ENCODE measurements at regions not wholly inside any gene's neighbourhood (a gene's known extent, or its start where the extent isn't known, plus 50 kb on each side); places are given as distances from the start of the nearest gene placed in this dataset.

GRCh38 chr4:3657902-3658529 is 108.2 kb upstream of the ADRA2C start:
- intact Hi-C loops (cut with micrococcal nuclease): no loop called here
- Histone ChIP-seq H3K27ac (replicated peaks) (no peak overlapping the region), H3K9me3 (replicated peaks) (no peaks in the 10 kb centered on the region), H3K27me3 (ENCODE audit: low read depth) (peaks cover 94% of the 10 kb centered on the region), H3K4me3 (no peak overlapping the region), H3K36me3 (no peaks in the 10 kb centered on the region), H3K4me1 (no peaks in the 10 kb centered on the region)
- no peak for TF ChIP-seq CTCF (IDR thresholded peaks at IDR 0.05; ENCODE audit: borderline replicate concordance)
- DNase-seq: peak; percentile 28

- no peaks in the 10 kb centered on the region for H3K9me3 ChIP-seq (replicated peaks)
- no peak for TF ChIP-seq CTCF (IDR thresholded peaks at IDR 0.05; ENCODE audit: borderline replicate concordance)
- no peak for DNase-seq
- no peaks in the 10 kb centered on the region for H3K4me1 ChIP-seq
- H3K36me3 ChIP-seq: no peaks in the 10 kb centered on the region
- intact Hi-C loops (cut with micrococcal nuclease): no loop called here
- no peak overlapping the region for H3K4me3 ChIP-seq
- H3K27ac ChIP-seq (replicated peaks): no peak overlapping the region
- peaks cover 97% of the 10 kb centered on the region for H3K27me3 ChIP-seq (ENCODE audit: low read depth)
Measured at GRCh38 chr4:3656416-3657356, 109.5 kb upstream of the ADRA2C start.

- no peak for TF ChIP-seq CTCF (IDR thresholded peaks at IDR 0.05; ENCODE audit: borderline replicate concordance)
- no peaks in the 10 kb centered on the region for H3K4me1 ChIP-seq
- H3K27ac ChIP-seq (replicated peaks): no peak overlapping the region
- H3K4me3 ChIP-seq: no peak overlapping the region
- peaks cover 97% of the 10 kb centered on the region for H3K27me3 ChIP-seq (ENCODE audit: low read depth)
- DNase-seq: no peak
- no peaks in the 10 kb centered on the region for H3K9me3 ChIP-seq (replicated peaks)
- H3K36me3 ChIP-seq: no peaks in the 10 kb centered on the region
- intact Hi-C loops (cut with micrococcal nuclease): no loop called here
Measured at GRCh38 chr4:3655963-3656362, 110.2 kb upstream of the ADRA2C start.

GRCh38 chr4:3655485-3655884 is 110.7 kb upstream of the ADRA2C start:
- DNase-seq: no peak
- peaks cover 99% of the 10 kb centered on the region for H3K27me3 ChIP-seq (ENCODE audit: low read depth)

More at GRCh38 chr4:3655485-3655884, 110.7 kb upstream of the ADRA2C start:
- H3K27ac ChIP-seq (replicated peaks): no peak overlapping the region
- no peaks in the 10 kb centered on the region for H3K4me1 ChIP-seq
- intact Hi-C loops (cut with micrococcal nuclease): no loop called here
- H3K4me3 ChIP-seq: no peak overlapping the region
- H3K36me3 ChIP-seq: no peaks in the 10 kb centered on the region
- no peaks in the 10 kb centered on the region for H3K9me3 ChIP-seq (replicated peaks)
- TF ChIP-seq CTCF (IDR thresholded peaks at IDR 0.05; ENCODE audit: borderline replicate concordance): no peak
